ENCODE measurements at regions not wholly inside any gene's neighbourhood (a gene's known extent, or its start where the extent isn't known, plus 50 kb on each side); places are given as distances from the start of the nearest gene placed in this dataset.
A peak's percentile ranks its signal among the peaks of the same experiment; 100 is the strongest.

DNA sequence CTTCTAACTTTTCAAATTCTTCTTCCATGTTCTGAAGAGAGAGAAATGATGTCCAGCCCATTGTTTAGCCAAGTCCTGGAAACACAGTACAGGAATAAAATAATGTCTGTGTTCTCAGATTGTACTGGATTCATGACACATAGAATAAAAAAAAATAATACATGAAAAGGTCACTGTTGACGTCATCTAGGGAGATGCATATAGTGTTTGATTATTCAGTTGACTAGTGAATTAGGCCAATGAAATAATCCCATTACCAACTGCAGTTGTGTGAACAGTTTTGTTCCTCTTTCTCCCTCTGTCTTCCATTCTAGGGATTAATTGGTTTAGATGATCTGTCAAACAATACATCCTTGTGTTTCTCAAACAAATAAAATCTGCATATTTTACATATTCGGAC is 222.8 kb downstream of the ALDH8A1 start:
- Histone ChIP-seq H3K27ac (no peak overlapping the region), H3K27me3 (no peaks in the 10 kb centered on the region), H3K4me1 (replicated peaks in 1 of 2) (peaks cover 12 to 29% of the 10 kb centered on the region in 2 donors), H3K4me3 (no peak overlapping the region), H3K36me3 (replicated peaks in 1 of 2) (no peaks in the 10 kb centered on the region), H3K9me3 (replicated peaks in 1 of 3) (no peaks in the 10 kb centered on the region)
- 72 to 81% (median 77%) methylated on average over 2 of the region's 2 CpGs for WGBS, 4 donors
- no peak for TF ChIP-seq POLR2A (IDR thresholded peaks at IDR 0.05)
- TF ChIP-seq, protein P1, sequence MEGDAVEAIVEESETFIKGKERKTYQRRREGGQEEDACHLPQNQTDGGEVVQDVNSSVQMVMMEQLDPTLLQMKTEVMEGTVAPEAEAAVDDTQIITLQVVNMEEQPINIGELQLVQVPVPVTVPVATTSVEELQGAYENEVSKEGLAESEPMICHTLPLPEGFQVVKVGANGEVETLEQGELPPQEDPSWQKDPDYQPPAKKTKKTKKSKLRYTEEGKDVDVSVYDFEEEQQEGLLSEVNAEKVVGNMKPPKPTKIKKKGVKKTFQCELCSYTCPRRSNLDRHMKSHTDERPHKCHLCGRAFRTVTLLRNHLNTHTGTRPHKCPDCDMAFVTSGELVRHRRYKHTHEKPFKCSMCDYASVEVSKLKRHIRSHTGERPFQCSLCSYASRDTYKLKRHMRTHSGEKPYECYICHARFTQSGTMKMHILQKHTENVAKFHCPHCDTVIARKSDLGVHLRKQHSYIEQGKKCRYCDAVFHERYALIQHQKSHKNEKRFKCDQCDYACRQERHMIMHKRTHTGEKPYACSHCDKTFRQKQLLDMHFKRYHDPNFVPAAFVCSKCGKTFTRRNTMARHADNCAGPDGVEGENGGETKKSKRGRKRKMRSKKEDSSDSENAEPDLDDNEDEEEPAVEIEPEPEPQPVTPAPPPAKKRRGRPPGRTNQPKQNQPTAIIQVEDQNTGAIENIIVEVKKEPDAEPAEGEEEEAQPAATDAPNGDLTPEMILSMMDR (IDR thresholded peaks at IDR 0.05), result no peak
- DNase-seq, result no peak
- intact Hi-C loops (cut with DNase I), result no loop called here

DNA sequence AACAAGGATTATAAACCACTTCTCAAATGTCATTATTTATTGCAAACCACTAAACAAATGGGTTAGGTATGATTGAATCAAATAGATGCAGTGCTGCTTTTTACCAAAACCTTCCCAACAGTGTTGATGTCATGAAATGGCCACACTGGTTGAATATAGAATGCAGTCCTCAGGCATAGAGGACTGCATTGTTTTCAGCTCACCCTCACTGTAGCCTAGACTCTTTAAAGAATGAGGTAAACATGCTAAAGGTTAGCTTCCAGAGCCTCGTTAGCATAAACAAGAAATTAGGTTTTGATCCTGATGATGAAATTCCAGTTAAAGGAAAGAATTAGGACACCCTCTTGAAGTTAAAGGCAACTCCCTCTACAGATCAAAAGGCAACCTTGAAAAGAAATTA is 224.3 kb downstream of the ALDH8A1 start:
- DNase-seq, result no peak
- peaks cover 12 to 38% of the 10 kb centered on the region in 2 donors for H3K4me1 ChIP-seq (replicated peaks in 1 of 2)
- no peak for TF ChIP-seq POLR2A (IDR thresholded peaks at IDR 0.05)
- TF ChIP-seq, protein P1 (IDR thresholded peaks at IDR 0.05), result no peak
- H3K27me3 ChIP-seq, result no peaks in the 10 kb centered on the region
- no peak overlapping the region for H3K27ac ChIP-seq
- H3K9me3 ChIP-seq (replicated peaks in 1 of 3), result no peaks in the 10 kb centered on the region
- intact Hi-C loops (cut with DNase I), result no loop called here
- no peaks in the 10 kb centered on the region for H3K36me3 ChIP-seq (replicated peaks in 1 of 2)
- no peak overlapping the region for H3K4me3 ChIP-seq
- 64 to 74% (median 73%) methylated on average over 1 of the region's 1 CpG for WGBS, 4 donors

DNA sequence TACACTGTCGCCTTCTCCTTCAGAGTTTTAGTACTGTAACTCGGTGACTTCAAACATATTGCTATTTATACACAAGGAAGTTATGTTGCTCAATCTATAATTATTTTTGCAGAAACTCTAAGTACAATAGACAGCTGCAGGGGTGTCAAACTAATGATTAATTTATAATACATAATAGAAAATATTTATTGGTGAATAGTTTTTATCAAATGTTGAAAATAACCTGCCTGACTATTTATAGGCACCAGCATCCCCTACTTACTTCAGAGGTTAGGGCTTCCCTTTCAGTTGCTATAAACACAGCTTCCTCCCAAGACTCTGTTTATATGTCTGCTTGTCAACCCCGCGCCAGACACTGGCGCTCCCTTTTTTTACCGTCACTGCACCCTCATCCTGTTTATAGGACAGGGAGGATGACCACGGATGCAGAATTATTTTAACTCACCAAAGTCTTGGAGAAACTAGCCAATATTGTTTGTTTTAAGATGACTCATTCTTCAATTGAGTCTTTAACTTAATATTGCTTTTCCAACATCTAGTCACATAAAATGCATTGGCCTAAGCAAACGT is 225.0 kb downstream of the ALDH8A1 start:
- intact Hi-C loops (cut with DNase I), result no loop called here
- WGBS, 4 donors, result 51 to 55% (median 52%) methylated on average over 8 of the region's 8 CpGs
- H3K4me3 ChIP-seq, result no peak overlapping the region
- H3K9me3 ChIP-seq (replicated peaks in 1 of 3), result no peaks in the 10 kb centered on the region
- H3K27ac ChIP-seq, result peak overlapping the region in 1 of 5 donors; percentile 20
- peaks cover 14 to 45% of the 10 kb centered on the region in 2 donors for H3K4me1 ChIP-seq (replicated peaks in 1 of 2)
- H3K36me3 ChIP-seq (replicated peaks in 1 of 2), result no peaks in the 10 kb centered on the region
- H3K27me3 ChIP-seq, result no peaks in the 10 kb centered on the region
- DNase-seq, result peak in 2 of 7 donors; percentile 21 to 26
- no peak for TF ChIP-seq POLR2A (IDR thresholded peaks at IDR 0.05)
- TF ChIP-seq, protein P1 (IDR thresholded peaks at IDR 0.05), result no peak

DNA sequence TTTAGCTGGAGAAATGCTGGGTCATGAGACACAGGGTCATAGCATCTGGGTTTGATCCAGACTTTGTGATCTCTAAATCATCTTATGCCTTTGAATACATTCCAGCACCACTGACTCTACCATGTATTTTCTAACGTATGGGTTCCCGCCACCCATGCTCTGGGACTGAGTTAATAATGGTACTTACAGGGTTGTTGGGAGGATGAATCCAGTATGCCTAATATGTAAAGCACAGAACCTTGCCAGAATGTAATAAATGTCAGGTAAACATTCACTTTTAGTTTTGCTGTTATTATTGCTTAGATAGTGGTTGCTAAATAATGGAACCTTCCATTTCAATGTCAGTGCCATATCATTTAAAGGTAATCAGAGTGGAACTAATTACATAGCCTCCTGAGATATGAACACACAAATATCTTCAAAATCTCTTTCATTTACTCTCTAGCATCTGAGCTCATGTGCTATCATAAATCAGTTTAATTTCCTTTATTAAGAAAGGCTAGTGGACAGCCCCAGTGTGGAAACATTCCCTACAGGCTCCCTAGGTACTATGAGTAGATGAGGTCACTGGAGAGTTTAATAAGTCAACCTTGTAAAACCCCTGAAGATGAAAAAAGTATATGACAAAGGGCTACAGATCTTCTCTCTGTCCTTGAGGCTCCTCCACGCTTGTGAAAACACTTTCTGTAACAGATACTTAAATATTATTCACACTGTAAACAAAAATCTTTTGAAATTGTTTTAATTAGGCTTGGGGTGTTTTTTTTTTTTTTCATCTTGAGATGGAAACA is 226.6 kb downstream of the ALDH8A1 start:
- H3K36me3 ChIP-seq (replicated peaks in 1 of 2), result no peaks in the 10 kb centered on the region
- whole genome bisulfite sequencing, 4 donors, result 46 to 71% (median 54%) methylated on average over 3 of the region's 3 CpGs
- peaks cover 19 to 61% of the 10 kb centered on the region in 2 donors for H3K4me1 ChIP-seq (replicated peaks in 1 of 2)
- TF ChIP-seq POLR2A (IDR thresholded peaks at IDR 0.05), result no peak
- TF ChIP-seq, protein P1 (IDR thresholded peaks at IDR 0.05), result no peak
- no peaks in the 10 kb centered on the region for H3K9me3 ChIP-seq (replicated peaks in 1 of 3)
- peak in 1 of 7 donors; percentile 25 for DNase-seq
- intact Hi-C loops (cut with DNase I), result no loop called here
- H3K27ac ChIP-seq, result peak overlapping the region in 2 of 5 donors; percentile 39 to 65
- no peaks in the 10 kb centered on the region for H3K27me3 ChIP-seq
- no peak overlapping the region for H3K4me3 ChIP-seq

All from adrenal gland (tissue), 9 donors.